HG02981 (cell line): ENCODE measurements at regions not wholly inside any gene's neighbourhood (a gene's known extent, or its start where the extent isn't known, plus 50 kb on each side); places are given as distances from the start of the nearest gene placed in this dataset.

Experiments used
- ATAC-seq: cut with Tn5 transposase; IDR thresholded peaks from one replicate; pipeline ENCODE4 v1.9.1; 2021; ENCODE audit warnings: mild to moderate bottlenecking, moderate library complexity; ENCODE audit not compliant: unreplicated experiment

DNA sequence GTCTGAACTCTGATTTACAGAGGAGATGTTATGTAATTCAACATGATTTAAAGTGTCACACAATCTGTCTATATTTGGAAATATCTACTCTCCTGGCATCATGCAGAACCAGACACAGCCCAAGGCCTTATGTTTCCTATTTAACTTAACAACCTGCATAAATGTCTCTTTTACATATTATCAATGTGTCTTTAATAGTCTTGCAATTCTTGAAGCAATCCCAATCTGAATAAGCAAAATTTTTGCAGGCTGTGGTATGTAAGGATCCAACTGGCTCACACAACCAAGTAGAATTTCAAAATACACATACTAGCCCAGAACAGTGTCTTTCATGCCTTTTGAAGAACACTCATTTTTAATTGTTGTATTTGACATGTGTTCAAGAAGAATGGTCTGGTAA is 443.2 kb downstream of the MAFB start:
- no peak for ATAC-seq

DNA sequence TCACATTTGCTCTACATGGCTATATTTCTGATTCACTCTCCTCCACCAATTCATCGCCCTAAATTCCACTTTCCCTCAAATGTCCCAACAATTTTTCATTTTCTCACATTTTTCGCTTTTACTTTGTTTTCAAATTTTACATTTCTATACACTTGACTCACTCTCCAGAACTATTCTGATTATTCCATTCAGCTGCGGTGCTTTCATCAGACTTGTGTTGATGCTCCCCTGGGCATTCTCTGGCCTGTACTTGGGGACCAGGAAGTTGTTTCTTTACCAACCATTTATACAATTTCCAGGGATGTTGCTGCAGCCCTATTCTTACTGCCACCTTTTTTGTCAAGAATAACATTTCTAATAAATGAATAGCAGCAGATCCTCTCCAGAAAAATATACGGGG is 444.8 kb downstream of the MAFB start:
- no peak for ATAC-seq

DNA sequence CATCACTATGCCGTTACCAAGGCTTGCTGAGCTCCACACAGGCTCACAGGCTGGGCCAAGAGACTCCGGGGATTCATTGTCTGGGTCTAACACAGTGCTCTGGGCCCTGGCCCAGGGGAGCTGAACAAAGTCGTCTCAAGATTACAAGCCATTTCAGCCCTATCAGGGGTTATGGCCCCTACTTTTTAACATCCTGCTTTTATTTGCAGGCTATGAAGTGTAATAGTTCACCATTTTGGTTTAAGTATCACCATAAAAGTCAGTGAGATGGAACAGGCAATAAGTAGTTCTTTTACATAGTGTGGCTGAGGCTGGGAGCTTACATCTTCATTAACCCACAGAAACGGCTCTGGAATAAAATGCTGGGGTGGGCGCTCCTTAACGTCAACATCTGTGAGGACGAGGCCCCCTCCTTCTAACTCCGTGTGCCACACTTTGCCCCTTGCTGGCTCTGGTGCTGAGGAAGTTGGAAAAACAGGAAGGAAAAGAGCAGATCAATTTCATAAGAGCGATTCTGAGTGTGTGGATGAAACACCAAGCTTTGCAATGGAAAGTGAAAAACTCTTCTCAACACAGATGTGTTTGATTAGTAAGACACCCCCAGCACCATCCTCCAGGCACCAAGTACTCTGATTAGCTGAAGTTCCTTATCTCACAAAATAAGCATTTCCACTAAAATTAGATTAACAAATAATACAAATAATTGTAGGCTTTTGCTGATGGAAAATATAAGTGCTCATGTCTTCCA is 447.3 kb downstream of the MAFB start:
- no peak for ATAC-seq

DNA sequence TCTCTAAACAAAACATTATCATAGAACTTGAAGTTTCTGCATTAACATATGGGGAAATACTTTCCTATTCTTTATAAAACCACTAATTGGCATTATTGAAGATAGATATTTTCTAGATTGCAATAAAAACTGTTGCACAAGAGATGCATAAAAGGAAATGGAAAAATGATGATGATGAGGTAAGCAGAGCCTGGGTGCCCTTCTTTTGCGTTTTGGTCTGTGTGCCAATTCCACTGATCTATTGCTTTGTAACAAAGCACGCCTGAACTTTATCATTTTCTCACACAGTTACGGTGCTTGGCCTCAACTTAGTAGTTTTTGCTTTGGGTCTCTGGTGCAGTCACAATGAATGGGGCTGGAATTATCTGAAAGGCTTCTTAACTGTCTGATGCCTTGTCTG is 450.5 kb downstream of the MAFB start:
- no peak for ATAC-seq

DNA sequence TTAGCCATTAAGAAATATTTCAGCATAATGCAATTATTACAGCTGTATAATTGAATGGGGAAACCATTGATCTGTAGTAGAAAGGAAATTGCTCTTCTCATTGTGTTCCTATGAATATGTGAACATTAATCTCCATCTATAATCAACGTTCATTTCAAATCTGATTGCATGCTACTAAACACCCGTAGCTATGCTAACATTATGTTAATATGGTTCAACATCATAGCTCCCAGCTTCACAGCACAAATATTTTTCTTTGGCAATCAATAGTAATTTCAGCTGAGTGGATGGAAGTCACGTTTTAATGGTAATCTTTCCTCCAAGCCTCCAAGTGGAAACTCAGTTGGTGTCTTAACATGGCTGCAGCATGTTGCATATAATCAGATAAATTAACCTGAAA is 454.4 kb downstream of the MAFB start:
- no peak for ATAC-seq

DNA sequence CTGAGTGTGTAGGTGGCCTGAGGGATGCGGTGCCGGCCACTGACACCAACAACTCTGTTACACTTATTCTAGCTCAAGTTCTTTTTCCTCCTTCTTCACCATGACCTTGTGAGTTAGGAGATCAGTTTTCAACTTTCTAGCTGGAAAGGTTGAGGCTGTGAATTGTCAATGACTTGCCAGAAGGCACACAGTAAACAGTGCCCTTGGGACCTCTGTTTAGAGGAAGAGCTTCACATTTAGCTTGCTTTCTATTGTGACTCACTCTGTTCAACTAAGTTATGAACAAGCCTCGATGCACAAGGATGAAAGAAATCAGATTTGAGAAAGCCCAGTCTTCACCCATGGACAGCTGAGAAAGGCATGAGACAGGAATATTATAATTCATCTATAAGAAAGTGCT is 455.6 kb downstream of the MAFB start:
- no peak for ATAC-seq

DNA sequence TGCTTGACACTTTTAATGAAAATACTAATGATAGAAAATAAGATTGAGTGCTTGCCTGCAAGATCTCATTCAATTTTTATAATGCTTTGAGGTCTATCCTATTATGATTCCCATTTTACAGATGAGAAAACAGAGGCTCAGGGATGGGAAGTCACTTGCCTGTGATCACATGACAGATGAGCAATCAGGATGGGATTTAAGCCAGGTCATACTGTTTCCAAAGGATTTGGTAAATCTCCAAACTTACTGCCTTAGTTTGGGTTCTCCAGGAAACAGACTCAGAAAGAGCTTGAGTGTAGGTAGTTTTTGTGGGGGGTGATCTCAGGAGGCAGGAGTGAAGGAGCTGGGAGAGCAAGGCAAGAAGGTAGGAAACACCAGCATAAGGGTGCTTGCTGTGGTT is 456.3 kb downstream of the MAFB start:
- ATAC-seq = no peak

DNA sequence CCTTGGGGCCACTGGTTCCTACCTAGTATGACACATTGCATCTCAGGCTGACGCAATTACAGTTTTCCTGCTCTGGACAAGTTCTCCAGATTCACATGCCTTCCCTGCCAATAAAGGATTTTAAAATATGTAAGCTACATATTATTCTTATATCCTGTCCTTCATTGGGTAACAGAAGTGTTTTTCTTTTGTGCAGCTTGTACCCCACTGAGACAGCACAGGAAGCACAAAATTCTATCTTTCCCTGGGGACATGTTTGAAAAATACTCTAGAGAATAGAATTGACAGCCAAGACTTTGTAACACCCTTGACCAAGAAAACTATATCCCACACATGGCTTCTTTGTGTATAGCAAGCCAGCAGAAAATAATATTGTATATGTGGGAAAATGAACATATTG is 456.8 kb downstream of the MAFB start:
- no peak for ATAC-seq

DNA sequence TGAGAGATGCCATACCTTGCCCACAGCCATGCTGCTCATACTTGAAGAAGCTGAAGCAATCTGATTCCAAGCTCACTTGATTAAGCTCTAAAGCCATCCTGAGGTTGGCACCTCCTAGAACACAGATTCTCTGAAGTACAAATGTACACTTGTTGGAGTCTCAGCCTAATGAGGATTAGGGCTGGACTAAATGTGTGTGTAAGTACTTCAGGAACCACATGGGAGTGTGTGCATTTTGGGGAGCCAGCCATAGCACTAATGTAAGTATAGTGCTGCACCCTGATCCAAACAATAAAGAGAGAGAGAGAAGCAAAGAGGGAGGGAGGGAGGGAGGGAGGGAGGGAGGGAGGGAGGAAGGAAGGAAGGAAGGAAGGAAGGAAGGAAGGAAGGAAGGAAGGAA is 458.6 kb downstream of the MAFB start:
- ATAC-seq = no peak

DNA sequence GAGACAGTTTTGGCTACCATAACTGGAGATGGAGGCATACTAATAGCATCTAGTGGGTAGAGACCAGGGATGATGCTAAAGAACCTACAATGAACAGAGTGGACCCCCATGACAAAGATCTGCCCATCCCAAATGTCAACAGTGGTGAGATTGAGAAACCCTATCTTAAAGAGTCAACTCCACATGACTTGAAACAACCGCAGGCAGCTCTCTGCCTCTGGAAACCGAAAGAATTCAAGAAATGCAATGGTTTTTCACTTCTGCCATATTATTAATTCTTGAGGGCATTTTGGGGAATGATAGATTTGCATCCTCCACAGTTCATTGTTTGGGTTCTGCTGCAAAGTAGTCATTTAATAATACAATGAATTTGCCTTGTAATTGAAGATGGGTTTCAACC is 463.4 kb downstream of the MAFB start:
- no peak for ATAC-seq

DNA sequence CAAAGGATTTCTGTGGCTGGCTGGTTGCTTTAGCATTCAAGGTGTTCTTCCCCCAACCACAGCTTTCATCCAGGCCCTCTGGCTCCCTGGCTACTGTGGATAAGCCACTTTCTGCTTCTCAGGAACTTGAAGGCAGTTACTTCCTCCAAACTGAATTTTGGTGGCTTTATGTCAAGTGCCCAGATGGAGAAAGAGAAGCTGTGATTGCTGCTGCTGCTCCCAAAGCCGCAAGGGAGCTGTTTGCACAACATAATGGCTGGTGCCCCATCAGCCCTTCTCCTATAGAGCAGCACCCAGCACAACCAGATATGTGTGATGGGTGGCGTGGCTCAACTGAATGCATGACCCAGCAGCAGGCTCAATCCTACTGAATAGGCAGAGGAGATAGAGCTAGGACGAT is 465.2 kb downstream of the MAFB start:
- no peak for ATAC-seq

DNA sequence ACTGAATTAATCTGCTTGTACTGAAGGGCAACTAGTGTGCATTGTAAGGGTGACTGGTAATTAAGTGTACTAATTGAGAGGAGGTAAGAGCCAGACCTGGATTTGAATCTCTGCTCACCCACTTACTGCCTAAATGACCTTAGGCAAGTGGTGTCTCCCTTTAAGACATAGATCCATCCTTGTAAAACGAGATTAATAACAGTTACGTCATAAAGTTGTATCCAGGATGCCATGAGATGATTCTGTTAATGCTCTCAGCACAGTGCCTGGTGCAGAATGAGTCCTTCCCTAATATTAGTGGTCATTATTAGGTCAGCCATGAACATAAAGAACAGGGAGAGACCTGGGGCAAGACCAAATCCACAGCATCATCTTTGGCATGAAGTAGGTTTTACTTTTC is 470.1 kb downstream of the MAFB start:
- ATAC-seq = no peak

DNA sequence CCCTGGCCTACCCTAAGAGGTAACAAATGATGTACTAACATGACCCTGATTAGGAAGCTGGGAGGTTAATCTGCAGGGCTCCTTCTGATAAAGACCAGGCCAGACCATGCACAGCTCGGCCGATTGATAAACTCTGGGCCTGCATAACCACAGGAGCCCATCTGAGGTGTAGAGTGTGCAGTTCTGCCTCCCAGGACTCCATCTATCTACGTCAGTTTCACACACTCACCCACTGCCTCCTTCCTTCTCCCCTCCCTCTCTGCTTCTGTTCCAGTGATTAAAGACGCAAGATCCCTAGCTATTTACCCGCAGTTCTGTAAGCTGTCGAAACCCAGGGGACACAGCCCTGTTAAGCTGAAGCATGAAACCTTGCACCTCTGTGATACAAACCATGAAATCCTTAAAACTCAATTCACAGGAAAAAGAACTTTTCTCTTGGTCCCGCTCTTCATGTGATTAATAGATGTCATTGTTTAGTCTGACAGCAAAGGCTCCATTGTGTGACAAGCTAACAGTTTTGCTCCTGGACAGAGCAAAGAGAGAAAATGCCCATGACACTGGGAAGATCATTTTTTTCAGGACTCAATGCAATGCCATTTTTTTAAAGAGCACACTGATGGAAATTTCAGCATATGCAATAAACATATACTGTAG is 470.6 kb downstream of the MAFB start:
- no peak for ATAC-seq

DNA sequence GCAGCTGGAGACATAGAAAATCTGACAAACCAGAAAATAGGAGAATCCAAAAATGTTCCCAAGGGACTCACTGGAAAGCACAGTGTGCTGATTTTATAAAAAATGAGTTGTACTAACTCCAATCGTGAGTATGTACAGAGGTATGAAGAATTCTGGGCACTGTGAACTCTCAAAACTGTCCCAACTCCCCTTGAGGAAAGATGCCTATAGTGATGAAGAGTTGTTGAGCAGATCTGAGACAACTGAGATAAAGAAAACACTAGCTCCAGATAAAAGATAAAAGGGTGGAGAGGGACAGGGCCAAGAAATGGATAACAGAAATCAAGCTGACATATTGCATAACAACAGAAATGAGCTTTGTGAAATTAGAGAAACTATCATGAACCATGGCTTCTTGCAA is 481.4 kb downstream of the MAFB start:
- ATAC-seq = no peak

DNA sequence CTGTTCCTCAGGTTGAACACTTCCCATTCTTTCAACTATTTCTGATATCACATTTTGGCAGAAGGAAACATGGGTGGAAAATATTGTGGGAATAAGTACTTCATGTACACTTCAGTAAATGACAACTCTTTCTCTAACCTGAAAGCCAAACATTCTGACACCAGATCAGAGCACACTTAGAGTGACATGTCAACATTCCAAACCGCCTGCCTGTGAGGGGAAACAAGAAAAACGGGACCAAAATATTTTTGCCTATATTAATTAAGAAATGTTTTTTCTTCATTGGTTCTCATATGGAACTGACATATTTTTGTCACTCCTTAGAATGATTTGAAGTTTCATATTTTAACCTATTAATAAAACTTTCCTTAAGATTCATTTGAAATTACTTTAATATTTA is 483.1 kb downstream of the MAFB start:
- ATAC-seq = no peak

DNA sequence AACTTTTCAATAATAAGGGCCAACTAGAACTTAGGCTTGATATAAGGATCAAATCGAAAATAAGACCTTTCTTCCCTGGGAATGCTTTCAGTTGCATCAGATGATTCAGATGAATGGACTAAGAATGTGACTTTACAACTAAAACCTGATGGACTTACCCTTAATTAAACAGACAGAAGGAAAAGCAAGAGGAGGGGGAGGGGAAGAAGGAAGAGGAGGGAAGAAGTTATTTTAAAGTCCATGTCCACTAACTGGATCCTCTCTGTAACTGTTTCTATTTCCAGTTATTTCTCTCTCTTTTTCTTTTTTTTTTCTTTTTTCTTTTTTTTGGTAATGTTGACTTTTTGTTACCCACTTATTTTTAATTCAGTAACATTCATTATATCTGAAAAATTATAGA is 486.0 kb downstream of the MAFB start:
- ATAC-seq = no peak

DNA sequence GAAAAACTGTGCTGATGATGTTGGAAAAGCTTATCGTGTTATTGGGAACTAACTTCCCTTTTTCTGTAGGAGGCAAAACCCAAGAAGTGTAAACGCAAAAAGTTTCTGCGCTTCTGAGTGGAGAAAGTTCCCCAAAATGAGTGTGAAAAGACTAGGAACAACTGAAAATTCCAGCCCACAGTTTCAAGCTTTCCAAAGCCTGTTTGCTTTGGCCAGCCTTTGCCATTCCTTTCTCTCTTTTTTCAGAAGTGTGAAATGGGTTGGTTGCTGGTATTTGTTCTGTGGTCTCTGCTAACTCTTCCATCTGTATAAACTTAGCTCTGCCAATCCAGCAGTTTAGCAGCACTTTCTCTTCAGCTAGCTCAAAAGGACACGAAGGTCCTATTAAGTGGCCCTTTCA is 491.3 kb downstream of the MAFB start:
- no peak for ATAC-seq

DNA sequence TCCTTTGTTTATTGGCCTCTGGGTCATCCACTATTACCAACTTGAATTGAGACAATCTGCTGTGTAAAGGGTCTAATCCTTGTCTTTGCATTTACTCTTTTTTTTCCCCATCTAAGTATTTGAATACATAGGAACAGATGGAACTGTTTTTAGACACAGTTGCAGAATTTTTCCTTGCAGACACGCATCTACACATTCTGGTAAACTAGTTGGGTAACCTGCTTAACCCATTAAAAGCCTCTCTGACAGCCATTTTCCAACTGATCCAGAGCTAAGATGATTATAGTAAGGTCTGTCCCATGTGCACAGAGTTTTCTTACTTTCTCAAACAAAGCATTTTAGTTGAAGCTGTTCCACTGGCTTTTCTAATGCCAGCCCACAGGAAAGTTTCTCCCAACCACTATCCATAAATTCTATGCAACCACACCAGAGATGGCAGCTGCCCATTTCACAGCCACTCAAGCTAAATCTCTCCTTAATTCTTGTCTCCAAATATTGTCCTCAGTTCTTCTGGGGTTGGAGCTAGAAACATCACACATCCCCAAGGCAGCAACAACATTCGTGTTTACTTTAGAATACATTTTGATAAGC is 492.1 kb downstream of the MAFB start:
- ATAC-seq = no peak

DNA sequence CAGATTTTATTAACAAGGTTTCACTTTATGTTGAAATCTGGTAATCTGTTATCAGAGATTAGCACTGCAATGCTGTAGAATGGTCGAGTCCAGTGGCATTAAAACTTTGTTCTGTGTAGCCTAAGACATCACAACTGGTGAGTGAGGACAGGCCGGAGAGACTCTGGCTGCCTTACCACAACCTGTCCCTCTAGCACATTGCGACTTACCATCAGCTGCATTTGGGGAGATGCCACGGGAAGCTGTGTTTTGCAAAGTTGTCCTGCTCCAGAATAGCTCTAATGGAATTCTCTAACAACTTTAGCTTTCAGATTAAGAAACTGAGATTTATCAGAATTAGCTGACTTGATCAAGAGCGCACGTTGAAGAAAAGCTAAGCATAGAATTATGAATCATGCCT is 493.3 kb downstream of the MAFB start:
- ATAC-seq = no peak

DNA sequence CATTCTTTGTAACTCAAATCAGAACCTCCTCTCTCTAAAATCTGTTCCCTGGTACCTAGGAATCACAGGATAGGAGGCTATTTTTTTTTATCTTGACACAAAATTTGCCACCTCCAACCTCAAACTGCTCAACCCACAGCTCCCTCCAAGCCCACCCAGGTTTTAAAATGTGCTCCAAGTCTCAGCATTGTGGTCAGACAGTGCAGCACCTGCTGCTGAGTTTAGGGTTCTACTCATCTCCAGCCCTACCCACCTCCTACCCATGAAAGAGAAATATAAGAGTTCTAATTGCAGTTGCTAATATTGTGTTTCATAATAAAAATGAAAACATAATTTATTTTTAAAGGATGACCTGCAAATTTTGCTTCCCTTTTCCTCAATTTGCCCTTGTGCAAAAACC is 496.5 kb downstream of the MAFB start:
- no peak for ATAC-seq

DNA sequence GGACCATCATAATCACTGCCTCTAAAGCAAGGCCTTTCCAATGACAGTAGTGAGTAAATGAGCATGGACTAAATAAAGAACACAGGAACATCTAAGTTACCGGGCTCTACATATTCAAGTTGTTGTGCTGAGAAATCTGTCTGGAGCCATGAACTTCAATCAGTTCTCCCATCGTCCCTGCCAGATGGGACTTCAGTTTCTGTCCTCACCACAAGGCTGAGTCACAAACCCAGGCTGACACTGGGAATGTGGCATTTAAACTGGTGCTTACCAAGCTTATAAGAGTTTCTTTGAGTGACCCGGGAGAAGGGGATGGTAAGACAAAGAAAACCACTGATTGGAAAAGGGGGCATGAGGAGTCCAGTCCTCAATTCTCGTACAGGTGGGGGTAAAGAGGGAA is 497.0 kb downstream of the MAFB start:
- ATAC-seq = no peak

DNA sequence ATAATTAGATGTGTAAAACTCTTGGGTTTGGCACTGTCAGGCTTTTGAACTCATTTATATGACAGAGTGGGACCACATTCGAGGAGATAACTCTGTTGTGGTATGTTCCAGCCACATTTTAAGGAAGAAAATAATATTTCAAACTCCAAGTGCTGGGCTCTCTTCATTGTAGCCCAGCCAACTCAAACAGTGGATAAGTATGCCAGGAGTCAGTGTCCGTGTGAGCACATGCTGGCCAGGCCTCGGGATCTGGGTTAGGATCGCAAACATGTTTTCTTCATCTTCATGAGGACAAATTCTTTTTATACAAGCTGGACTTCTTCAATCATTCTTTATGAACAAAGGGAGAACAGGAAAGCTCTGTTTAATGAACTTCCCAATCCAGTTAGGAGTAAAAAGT is 497.5 kb downstream of the MAFB start:
- no peak for ATAC-seq

DNA sequence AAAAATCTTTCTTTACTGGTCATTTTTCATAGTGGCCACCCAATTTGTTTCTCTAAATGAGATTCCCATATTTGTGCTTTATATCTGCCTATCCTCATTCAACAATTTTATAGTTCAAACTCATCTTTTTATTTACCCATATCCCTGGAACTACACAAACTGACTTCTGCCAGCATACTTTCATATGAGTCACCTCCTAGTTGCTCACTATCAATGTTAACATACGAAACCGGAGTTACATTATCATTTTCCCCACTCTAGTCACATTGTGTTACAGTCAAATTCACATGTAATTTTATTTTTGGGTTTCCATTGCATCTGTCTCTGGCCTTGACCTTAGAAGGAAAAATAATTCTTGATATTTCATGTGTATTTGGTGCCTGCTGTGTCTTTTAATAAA is 499.4 kb downstream of the MAFB start:
- no peak for ATAC-seq
